Prostate gland (tissue), 2 donors: ENCODE measurements at regions not wholly inside any gene's neighbourhood (a gene's known extent, or its start where the extent isn't known, plus 50 kb on each side); places are given as distances from the start of the nearest gene placed in this dataset.

Source experiments
- DNase-seq: peaks from one replicate; pipeline ENCODE4 v3.0.0-alpha.2; 2019; ENCODE audit warnings: low spot score
- H3K27ac ChIP-seq, 2 donors: fragments of 200-600 bp; sonication (generic); 2 replicates each; pipeline ENCODE4 v1.5.1; 2017 to 2019
- H3K27me3 ChIP-seq: fragments of 200-600 bp; sonication (generic); replicated peaks from 2 replicates; pipeline ENCODE4 v1.5.1; 2019; ENCODE audit not compliant: insufficient read depth
- H3K36me3 ChIP-seq, 2 donors: fragments of 200-600 bp; sonication (generic); 1 replicate in 1 of 2; 2 replicates in 1 of 2; pipeline versions ENCODE4 v1.5.1 to v1.8.1; 2017 to 2019
- H3K4me1 ChIP-seq: fragments of 200-600 bp; sonication (generic); replicated peaks from 2 replicates; pipeline ENCODE4 v1.5.1; 2019
- H3K4me3 ChIP-seq, 2 donors: fragments of 200-600 bp; sonication (generic); 2 replicates each; pipeline ENCODE4 v1.5.1; 2017 to 2019
- H3K9me3 ChIP-seq: fragments of 200-600 bp; sonication (generic); 2 replicates; pipeline ENCODE4 v1.5.1; 2017
- POLR2A ChIP-seq: fragments of 450-650 bp; IDR thresholded peaks from one replicate; pipeline ENCODE4 v1.6.1; 2016; ENCODE audit warnings: antibody characterized with exemption, mild to moderate bottlenecking
- POLR2AphosphoS5 ChIP-seq: sonication (generic); formaldehyde crosslinking; IDR thresholded peaks from one replicate; pipeline ENCODE4 v1.6.1; 2017; ENCODE audit warnings: antibody characterized with exemption
- WGBS: methylation state at CpG from one replicate; pipeline ENCODE4 v1.1.5; 2018; 5-methylcytosine and 5-hydroxymethylcytosine counted together
- intact Hi-C: fragments of 100-400 bp; cut with DNase I; formaldehyde crosslinking; loops from one replicate; pipeline ENCODE4 v1.14.2; 2022
- TF ChIP-seq, protein P1 (sequence below), 4 experiments: fragments of 200-600 bp in 2 of 4; fragments of 450-650 bp in 2 of 4; sonication (generic) in 2 of 4; IDR thresholded peaks; 1 replicate in 3 of 4; 2 replicates in 1 of 4; pipeline ENCODE4 v1.5.1; 2016 to 2019; ENCODE audit warnings: antibody characterized with exemption in 4 of 4, mild to moderate bottlenecking in 2 of 4, moderate library complexity in 2 of 4

DNA sequence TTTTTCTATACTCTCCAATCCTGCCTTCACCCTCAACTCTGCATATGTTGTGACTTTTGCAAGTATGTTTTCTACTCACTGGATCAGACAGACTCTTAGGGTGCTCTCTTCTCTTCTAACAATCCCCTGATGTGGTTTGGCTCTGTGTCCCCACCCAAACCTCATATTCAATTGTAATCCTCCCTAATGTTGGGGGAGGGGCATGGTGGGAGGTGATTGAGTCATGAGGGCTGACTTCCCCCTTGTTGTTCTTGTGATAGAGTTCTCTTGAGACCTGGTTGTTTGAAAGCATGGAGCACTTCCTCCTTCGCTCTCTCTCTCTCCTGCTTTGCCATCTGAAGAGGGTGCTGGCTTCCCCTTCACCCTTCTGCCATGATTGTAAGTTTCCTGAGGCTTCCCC lies 148.9 kb upstream of the IGSF21 start:
- H3K4me1 ChIP-seq, result no peaks in the 10 kb centered on the region
- H3K9me3 ChIP-seq, result no peaks in the 10 kb centered on the region
- intact Hi-C loops, result no loop called here
- WGBS, result 71% methylated on average over 1 of the region's 1 CpG
- no peak overlapping the region for H3K27ac ChIP-seq
- H3K27me3 ChIP-seq, result peaks cover 3% of the 10 kb centered on the region
- TF ChIP-seq POLR2A (no peak), POLR2AphosphoS5 (no peak)
- TF ChIP-seq, protein P1, sequence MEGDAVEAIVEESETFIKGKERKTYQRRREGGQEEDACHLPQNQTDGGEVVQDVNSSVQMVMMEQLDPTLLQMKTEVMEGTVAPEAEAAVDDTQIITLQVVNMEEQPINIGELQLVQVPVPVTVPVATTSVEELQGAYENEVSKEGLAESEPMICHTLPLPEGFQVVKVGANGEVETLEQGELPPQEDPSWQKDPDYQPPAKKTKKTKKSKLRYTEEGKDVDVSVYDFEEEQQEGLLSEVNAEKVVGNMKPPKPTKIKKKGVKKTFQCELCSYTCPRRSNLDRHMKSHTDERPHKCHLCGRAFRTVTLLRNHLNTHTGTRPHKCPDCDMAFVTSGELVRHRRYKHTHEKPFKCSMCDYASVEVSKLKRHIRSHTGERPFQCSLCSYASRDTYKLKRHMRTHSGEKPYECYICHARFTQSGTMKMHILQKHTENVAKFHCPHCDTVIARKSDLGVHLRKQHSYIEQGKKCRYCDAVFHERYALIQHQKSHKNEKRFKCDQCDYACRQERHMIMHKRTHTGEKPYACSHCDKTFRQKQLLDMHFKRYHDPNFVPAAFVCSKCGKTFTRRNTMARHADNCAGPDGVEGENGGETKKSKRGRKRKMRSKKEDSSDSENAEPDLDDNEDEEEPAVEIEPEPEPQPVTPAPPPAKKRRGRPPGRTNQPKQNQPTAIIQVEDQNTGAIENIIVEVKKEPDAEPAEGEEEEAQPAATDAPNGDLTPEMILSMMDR (IDR thresholded peaks at IDR 0.05), result no peak
- no peaks in the 10 kb centered on the region for H3K36me3 ChIP-seq
- DNase-seq, result no peak
- no peak overlapping the region for H3K4me3 ChIP-seq

DNA sequence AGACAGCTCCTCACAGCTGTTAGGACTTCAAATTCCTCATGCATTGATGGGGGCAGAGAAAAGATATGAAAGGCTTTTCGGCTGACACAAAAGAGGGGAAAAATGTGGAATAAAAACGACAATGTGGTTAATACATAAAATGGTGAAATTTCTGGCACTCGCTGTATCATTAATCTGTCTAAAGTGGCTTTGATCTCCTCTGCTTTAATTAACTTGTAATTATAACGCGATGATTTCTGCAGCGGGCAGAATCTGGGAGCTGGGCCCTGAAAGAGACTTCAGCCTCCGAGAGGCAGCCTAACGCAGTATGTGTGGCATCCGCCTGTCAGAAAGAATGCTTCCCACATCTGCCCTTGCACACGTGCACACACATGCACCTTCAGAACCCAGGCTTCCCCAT lies 144.1 kb upstream of the IGSF21 start:
- no peak for DNase-seq
- Histone ChIP-seq H3K4me3 (no peak overlapping the region), H3K4me1 (no peaks in the 10 kb centered on the region), H3K36me3 (no peaks in the 10 kb centered on the region), H3K27me3 (peaks cover 2% of the 10 kb centered on the region), H3K27ac (no peak overlapping the region), H3K9me3 (no peaks in the 10 kb centered on the region)
- WGBS, result 56% methylated on average over 10 of the region's 10 CpGs
- intact Hi-C loops, result no loop called here
- TF ChIP-seq POLR2AphosphoS5 (no peak), POLR2A (no peak)
- TF ChIP-seq, protein P1 (IDR thresholded peaks at IDR 0.05), result no peak

DNA sequence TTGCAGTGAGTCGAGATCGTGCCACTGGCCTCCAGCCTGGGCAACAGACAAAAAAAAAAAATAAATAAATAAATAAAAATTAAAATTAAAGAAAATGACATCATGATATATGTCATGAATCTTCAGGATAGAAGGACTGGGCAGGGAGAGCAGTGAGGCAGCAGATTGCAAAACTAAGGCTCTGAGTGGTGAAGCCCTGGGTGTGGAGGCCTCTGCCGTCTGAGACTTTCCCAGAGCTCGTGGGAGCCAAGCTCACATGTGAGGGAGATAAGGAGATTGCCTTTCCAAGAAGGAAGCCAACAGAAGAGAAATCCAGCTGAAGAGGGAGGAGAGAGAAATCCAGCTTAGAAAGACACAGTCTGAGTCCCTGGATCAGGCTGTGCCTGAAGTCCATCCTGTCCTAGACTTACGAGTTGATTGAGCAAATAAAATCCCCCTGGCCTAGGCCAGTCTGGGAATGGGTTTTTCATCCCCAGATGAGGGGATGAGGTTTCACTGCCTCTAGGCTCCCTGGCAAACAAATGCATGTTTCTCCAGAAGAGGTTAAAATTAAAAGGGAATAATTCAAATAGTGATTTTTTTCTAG lies 142.0 kb upstream of the IGSF21 start:
- Histone ChIP-seq H3K9me3 (no peaks in the 10 kb centered on the region), H3K27ac (no peak overlapping the region)

DNA sequence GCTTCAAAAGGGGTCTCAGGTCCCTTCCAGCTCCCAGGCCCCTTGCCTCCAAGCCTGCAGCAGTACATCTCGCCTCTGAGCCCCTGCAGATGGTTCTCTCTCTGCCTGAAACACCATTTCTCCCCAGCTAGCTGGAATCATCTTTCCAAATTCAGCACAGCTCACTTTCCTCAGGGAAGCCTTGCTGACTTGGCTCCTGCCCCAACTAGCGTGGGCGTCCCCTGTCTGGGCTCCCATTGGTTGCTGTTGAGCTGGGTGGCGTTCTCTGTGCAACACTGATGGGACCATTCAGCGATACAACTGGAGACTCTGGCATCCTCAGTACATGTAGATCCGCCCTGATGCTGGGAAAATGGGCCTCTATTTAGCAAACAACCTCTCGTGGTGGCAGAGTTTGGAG lies 141.3 kb upstream of the IGSF21 start:
- no peak overlapping the region for H3K4me3 ChIP-seq
- DNase-seq, result no peak
- no peaks in the 10 kb centered on the region for H3K4me1 ChIP-seq
- H3K36me3 ChIP-seq, result no peaks in the 10 kb centered on the region
- WGBS, result 37% methylated on average over 7 of the region's 7 CpGs
- peaks cover 2% of the 10 kb centered on the region for H3K27me3 ChIP-seq
- no peak overlapping the region for H3K27ac ChIP-seq
- TF ChIP-seq POLR2AphosphoS5, result no peak
- TF ChIP-seq POLR2A, result no peak
- TF ChIP-seq, protein P1 (IDR thresholded peaks at IDR 0.05), result no peak
- intact Hi-C loops, result no loop called here
- H3K9me3 ChIP-seq, result no peaks in the 10 kb centered on the region

More for the DNA sequence above, 142.0 kb upstream of the IGSF21 start:
- DNase-seq, result no peak
- TF ChIP-seq, protein P1 (IDR thresholded peaks at IDR 0.05), result no peak
- TF ChIP-seq POLR2A, result no peak
- no peaks in the 10 kb centered on the region for H3K36me3 ChIP-seq
- WGBS, result 78% methylated on average over 5 of the region's 5 CpGs
- intact Hi-C loops, result no loop called here
- no peak overlapping the region for H3K4me3 ChIP-seq
- H3K4me1 ChIP-seq, result no peaks in the 10 kb centered on the region
- H3K27me3 ChIP-seq, result peaks cover 2% of the 10 kb centered on the region

DNA sequence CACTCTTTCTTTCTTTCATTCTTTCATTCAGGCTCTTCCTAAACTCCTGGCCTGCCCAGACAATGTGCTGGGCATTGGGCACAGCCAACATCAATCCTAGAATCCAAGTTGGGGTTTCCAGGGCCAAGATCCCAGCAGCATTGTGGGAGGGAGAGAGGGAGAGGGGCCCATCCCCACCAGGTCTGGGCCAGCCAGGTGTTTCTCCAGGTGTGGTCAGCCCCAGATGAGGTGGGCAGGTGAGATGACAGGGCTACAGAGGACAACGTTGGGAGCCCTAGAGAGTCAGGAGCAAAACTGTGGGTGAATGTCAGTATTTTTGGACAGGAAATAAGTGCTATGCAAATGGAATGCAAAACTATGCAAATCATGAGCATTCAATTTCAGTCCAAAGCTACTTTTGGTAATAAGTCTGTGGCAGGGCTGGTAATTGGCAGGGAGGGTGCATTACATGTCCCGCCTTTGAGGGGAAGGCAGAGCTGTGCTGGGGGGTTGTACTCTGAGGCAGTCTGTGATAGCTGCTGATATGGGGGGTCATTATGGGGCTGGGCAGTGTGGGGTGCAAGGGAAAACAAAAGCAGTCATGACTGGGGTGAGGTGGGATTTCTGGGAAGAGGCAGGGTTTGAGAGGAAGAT lies 139.9 kb upstream of the IGSF21 start:
- intact Hi-C loops, result no loop called here
- H3K36me3 ChIP-seq, result no peaks in the 10 kb centered on the region
- no peak for DNase-seq
- TF ChIP-seq, protein P1 (IDR thresholded peaks at IDR 0.05), result no peak
- no peak for TF ChIP-seq POLR2AphosphoS5
- no peak for TF ChIP-seq POLR2A
- H3K27me3 ChIP-seq, result peaks cover 2% of the 10 kb centered on the region
- H3K27ac ChIP-seq, result no peak overlapping the region
- WGBS, result 50% methylated on average over 2 of the region's 2 CpGs
- no peak overlapping the region for H3K4me3 ChIP-seq
- H3K9me3 ChIP-seq, result no peaks in the 10 kb centered on the region
- H3K4me1 ChIP-seq, result no peaks in the 10 kb centered on the region
